ENCODE measurements at regions not wholly inside any gene's neighbourhood (a gene's known extent, or its start where the extent isn't known, plus 50 kb on each side); places are given as distances from the start of the nearest gene placed in this dataset.

GRCh38 chr4:79034544-79034943 is 95.3 kb upstream of the PAQR3 start:
- TF ChIP-seq POLR2AphosphoS5 (IDR thresholded peaks at IDR 0.05; ENCODE audit: low read depth, low read length), result no peak
- TF ChIP-seq TAF1 (IDR thresholded peaks at IDR 0.05; ENCODE audit: borderline replicate concordance, low read depth, low read length), result no peak
- no peak for TF ChIP-seq POLR2A (IDR thresholded peaks at IDR 0.05; ENCODE audit: low read depth, low read length)
